AG04449 (cell line): ENCODE measurements at regions not wholly inside any gene's neighbourhood (a gene's known extent, or its start where the extent isn't known, plus 50 kb on each side); places are given as distances from the start of the nearest gene placed in this dataset.

Experiments used
- CTCF ChIA-PET: fragments of 350-600 bp; formaldehyde crosslinking; extraction: SDS; loops from one replicate; lab custom pipeline; 2021; ENCODE audit warnings: antibody characterized with exemption; lab: Yijun Ruan, JAX
- POLR2A ChIA-PET: fragments of 400-600, 350-600 bp; formaldehyde crosslinking; extraction: SDS; loops from one replicate; lab custom pipeline; 2020; ENCODE audit warnings: antibody characterized with exemption, inconsistent platforms; lab: Yijun Ruan, JAX
- DNase-seq: peaks from one replicate; pipeline ENCODE4 v3.0.0-alpha.2; 2010; ENCODE audit warnings: low read depth, low spot score
- H3K4me3 ChIP-seq: 2 replicates; pipeline ENCODE4 v1.5.1; 2011; ENCODE audit warnings: low read depth, mild to moderate bottlenecking, control low read depth, low read length
- CTCF ChIP-seq: IDR thresholded peaks from one replicate; pipeline ENCODE4 v1.5.1; 2011; ENCODE audit warnings: mild to moderate bottlenecking, moderate library complexity, low read length, control low read depth, inconsistent platforms; ENCODE audit not compliant: insufficient read depth; ENCODE audit errors: missing control alignments

- no peak for TF ChIP-seq CTCF
- CTCF ChIA-PET = no interaction called here
- POLR2A ChIA-PET = no interaction called here
- no peak overlapping the region for H3K4me3 ChIP-seq
- DNase-seq = no peak
Observed at GRCh38 chr3:72595927-72596610, 252.2 kb downstream of the SHQ1 start.

- no peak for TF ChIP-seq CTCF
- ChIA-PET POLR2A (no interaction called here), CTCF (interaction anchor here (1.0 kb wide), 1 partner anchor 11 kb away, joined by 4 read pairs; no protein-coding TSS in a partner anchor)
- no peak for DNase-seq
- H3K4me3 ChIP-seq = no peak overlapping the region
Observed at GRCh38 chr3:72595376-72595775, 252.9 kb downstream of the SHQ1 start.

GRCh38 chr3:72594615-72595215 lies 253.5 kb downstream of the SHQ1 start:
- DNase-seq = no peak
- no peak overlapping the region for H3K4me3 ChIP-seq
- ChIA-PET CTCF (interaction anchor here (1.0 kb wide), 1 partner anchor 12 kb away, joined by 4 read pairs; no protein-coding TSS in a partner anchor), POLR2A (no interaction called here)
- TF ChIP-seq CTCF = no peak

GRCh38 chr3:72593881-72594397 lies 254.3 kb downstream of the SHQ1 start:
- DNase-seq = peak; percentile 4
- TF ChIP-seq CTCF = no peak
- CTCF ChIA-PET = no interaction called here
- H3K4me3 ChIP-seq = no peak overlapping the region
- POLR2A ChIA-PET = no interaction called here

- no peak overlapping the region for H3K4me3 ChIP-seq
- CTCF ChIA-PET = interaction anchor here (1.0 to 2.0 kb wide), 2 partner anchors 75 to 231 kb away, joined by 3 to 6 read pairs; no protein-coding TSS in a partner anchor
- peak; percentile 63 for DNase-seq
- no peak for TF ChIP-seq CTCF
- POLR2A ChIA-PET = no interaction called here
Observed at GRCh38 chr3:72591522-72592421, 256.5 kb downstream of the SHQ1 start.

GRCh38 chr3:72590732-72591221 lies 257.5 kb downstream of the SHQ1 start:
- H3K4me3 ChIP-seq = no peak overlapping the region
- no peak for DNase-seq
- TF ChIP-seq CTCF = no peak
- ChIA-PET POLR2A (no interaction called here), CTCF (interaction anchor here (2.0 kb wide), 1 partner anchor 232 kb away, joined by 6 read pairs; no protein-coding TSS in a partner anchor)
